ENCODE measurements at regions not wholly inside any gene's neighbourhood (a gene's known extent, or its start where the extent isn't known, plus 50 kb on each side); places are given as distances from the start of the nearest gene placed in this dataset.
"Not testable (repeated sequence)": the region's sequence is repeated elsewhere in the genome, so short reads cannot be mapped to it uniquely, and the experiment has no call there.

DNA sequence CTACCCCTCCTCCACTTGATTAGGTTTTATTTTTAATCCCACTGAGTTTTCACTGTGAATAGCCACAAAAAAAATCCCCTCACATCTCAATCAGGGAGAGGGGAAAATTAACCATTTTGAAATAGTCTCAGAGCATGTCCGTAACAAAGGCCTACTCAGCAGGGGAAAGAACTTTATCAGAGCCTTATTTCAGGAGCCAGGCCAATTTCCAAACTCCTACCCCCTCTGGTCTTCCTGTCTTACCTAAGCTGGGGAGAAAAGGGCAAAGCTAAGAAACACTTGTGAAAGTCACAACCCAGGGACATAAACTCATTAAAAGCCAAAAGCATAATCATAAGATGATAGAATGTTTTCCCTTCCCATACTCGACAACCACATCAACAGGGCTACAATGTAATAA is 260.3 kb upstream of the DIO3 start:
- no peak for DNase-seq

DNA sequence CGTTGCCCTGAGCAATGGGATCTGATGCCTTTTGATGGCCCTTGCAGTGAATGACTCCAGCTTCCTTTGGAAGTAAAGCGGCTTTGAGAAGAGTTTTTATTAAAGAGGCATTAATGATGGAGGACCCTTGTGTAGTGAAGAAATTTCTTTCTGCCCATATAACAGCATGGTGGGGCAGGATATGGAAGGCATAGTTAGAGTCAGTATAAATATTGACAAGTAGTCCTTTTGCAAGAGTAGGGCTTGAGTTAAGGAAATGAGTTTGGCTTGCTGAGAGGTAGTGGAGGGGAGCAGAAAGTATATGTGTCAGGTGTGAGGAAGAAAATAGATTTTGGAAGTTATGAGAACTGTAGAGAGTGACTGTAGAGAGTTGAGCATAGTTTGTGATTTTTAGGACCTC is 254.1 kb upstream of the DIO3 start:
- not testable (repeated sequence) for DNase-seq

DNA sequence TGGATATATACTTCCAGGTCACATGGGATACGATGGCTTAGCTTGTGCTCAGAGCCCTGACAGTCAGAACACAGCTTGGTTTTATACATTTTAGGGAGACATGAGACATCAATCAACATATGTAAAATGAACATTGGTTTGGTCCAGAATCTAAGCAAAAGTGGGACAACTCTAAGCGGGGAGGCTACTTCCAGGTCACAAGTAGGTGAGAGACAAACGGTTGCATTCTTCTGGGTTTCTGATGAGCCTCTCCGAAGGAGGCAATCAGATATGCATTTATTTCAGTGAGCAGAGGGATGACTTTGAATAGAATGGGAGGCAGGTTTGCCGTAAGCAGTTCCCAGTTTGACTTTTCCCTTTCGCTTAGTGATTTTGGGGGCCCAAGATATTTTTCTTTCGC is 250.1 kb upstream of the DIO3 start:
- DNase-seq: not testable (repeated sequence)

GRCh38 chr14:101313268-101313667 is 248.0 kb upstream of the DIO3 start:
- DNase-seq: no peak

DNA sequence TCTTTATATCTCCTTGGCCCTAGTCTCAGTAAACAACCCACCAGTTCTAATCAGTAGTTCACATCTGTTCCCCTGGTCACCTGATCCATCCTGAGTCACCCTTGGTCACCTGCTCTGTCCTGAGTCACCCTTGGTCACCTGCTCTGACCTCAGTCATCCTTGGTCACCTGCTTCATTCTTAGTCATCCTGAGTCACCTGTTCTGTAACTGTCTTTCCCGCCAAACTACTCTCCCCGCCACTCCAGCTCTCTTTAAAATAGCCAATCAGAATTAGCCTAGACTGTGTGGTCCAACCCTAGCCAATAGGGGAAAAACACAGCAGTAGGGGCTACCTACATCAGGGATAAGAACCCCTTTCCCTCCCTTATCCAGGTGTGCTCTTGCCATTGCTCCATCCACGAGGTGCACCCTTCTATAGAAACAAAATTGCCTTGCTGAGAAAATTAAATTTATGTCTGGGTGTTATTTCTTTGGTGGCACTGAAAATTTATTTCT is 245.4 kb upstream of the DIO3 start:
- DNase-seq: no peak

GRCh38 chr14:101318271-101318670 is 243.0 kb upstream of the DIO3 start:
- DNase-seq: no peak

DNA sequence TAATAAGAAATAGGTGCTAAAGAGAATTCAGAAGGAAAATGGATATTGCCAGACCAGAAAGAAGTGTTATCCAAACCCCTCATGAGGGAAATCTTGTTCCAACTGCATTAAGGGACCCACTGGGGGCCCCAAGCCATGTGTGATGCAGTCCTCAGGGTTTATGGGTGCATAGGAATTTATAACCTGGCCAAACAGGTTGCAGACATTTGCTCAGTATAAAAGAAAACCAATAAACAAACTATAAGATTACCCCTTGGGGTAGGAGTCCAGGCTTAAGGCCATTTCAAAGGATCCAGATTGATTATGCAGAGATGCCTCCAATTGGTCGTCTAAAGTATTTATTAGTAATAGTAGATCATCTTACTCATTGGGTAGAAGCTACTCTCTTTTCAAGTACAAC is 240.9 kb upstream of the DIO3 start:
- DNase-seq: no peak

DNA sequence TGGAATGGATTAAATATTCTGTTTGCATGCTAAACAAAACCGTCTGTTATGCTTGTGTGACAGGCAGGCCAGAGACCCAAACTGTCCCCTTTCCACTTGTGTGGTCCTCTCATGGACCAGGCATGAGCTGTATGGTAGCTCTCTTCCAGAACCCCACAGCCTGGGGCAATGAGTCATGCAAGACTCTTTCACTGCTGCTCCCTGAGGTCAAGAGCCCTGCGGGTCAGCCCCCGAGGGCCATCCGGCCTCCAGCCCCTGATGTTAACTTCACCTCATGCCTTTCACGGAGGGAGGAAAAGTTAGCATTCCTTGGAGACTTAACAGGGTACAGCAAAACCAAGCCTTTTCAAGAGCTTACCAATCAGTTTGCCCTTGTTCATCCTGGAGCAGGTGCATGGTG is 239.1 kb upstream of the DIO3 start:
- no peak for DNase-seq

- DNase-seq: no peak
These were observed 238.2 kb upstream of the DIO3 start for GRCh38 chr14:101323111-101323510.

DNA sequence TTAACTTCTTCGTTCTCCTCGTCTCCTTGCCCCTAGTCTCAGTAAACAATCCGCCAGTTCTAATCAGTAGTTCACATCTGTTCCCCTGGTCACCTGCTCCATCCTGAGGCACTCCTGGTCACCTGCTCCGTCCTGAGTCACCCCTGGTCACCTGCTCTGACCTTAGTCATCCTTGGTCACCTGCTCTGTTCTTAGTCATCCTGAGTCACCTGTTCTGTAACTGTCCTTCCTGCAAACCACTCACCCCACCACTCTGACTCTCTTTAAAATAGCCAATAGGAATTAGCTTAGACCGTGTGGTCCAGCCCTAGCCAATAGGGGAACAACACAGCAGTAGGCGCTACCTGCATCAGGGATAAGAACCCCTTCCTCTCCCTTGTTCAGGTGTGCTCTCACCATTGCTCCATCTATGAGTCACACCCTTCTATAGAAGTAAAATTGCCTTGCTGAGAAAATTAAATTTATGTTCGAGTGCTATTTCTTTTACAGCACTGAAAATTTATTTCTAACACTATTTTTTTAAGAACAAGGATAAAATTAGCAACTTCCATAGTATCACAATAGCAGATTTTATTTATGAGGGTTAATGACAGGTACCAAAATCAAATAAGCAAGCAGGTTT is 237.6 kb upstream of the DIO3 start:
- DNase-seq: not testable (repeated sequence)

DNA sequence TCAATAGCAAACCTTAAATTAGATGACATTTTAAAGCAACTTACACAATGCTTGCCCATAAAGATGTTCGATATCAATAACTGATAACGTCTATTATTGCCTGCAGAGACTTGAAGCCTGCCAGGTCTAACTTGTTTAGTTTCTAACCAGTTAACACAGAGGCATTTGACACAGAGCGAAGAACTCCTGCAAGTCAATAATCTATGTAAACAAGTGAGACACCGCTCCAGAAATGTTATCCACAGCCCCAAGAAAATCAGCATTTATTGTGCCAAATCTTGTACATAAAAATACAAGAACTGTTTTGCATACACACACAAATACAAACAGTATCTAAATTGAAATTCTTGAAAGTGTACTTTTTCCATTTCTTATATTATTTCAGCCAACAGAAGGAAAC is 236.0 kb upstream of the DIO3 start:
- no peak for DNase-seq

- no peak for DNase-seq
These were observed 232.8 kb upstream of the DIO3 start for GRCh38 chr14:101328412-101329028.

DNA sequence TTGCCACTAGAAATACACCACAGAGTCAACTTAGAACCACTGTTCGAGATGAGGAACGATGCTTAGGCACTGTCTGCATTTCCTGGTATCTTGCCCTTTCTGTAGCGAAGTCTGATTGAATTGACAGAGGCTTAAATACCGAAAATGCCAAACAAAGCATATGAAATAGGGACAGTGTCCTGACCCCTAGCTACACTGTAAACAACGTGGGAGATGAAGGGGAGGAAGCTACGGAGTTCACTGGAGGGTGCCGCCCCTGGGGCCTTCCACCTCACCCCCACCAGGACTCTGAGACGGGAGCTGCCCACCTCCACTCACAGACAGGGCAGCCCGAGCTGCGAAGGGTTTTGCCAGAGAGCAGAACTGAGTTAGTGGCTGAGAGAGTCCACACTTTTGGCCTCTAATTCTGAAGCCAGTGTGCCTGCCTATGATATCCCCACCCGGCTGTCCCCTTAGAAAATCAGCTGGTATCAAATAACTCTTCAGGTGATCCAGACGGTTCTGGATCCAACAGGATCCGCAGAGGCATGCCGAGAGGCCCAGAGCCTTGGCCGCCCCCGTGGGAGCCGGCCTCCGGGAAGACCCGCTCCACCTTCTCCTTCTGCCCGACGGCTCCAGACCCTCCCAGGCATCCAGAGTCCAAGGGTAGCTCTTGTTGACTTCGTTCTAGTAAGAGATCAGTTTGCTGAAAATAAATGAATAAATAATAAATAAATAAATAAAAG is 230.7 kb upstream of the DIO3 start:
- DNase-seq: no peak

DNA sequence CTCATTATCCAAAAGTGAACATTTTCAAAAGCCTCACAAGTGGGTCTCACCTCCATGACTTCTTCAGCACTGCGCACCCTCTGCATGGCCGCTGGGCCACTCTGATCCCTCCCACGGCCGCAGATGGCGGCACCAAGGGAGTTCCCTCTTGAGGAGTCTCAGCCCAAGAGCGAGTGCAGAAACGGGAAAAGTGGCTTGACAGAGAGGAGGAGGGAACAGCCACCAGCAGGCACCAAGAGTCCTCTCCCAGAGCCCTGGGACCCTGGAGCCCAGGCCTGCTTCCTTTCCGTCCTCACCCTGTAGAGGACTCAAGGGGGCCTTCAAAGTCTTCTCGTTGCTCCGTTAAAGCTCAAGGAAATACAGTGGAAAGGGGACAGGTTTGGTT is 230.2 kb upstream of the DIO3 start:
- no peak for DNase-seq

- no peak for DNase-seq
These were observed 229.6 kb upstream of the DIO3 start for GRCh38 chr14:101331661-101332169.

GRCh38 chr14:101332281-101332680 is 229.0 kb upstream of the DIO3 start:
- no peak for DNase-seq

DNA sequence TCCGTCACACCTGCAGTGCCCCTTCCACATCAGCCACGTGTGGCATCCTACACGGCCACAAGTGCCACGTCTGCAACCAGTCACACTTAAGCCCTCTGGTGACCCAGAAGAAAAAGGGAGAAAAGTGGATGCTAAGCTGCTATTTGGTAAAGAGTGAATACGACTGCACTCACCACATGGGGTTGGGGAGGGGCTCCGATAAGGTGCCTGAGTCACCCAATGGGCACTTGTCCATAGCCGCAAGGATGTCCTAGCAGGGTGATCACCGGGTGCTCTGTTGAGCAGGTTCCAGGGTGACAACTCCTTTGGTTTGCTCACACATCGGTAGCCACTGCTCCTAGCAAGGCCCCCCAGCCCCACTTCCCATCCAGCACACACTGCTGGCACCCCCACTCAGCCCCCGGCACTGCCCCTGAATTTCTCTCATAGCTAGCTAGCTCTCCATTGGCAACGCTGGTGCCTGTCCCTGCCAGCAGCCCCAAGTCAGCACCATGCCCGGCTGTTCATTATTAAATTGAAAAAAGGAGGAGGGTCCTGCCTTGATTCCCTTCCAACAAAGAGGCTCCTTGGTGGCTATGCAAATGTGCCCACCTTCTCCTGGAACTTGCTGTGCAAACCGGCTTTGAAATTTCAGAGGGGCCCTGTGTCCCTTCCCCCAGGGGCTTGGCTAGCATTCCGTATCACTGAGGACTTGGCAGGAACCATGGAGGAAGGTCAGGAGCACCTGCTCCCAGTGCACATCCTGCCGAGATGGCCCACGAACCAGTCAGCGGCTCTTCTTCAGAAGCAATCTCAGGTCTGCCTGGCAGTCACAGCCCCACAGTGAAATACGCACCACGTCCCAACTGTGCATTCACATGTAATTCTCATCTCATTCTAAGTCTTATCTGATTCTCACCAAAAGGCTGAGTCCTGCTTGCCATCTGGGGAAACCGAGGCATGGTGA is 227.7 kb upstream of the DIO3 start:
- DNase-seq: no peak

DNA sequence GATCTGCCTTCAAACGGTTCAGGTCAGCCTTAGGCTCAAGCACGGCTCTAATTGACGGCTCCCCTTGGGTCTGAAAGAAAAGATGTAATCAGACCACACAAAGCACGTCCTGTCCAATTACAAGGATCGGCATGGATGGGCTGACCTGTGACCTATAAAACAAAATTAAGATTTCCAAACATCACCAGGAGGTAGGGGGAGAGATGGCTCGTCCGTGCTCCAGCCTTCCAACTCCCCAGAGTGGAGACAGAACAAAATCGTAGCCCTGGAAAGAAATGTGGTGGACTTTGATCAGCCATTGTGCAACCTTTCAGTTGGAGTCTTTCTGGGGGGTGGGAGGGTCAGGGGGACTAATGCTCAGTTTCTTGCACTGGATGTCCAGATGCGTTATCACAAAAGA is 226.6 kb upstream of the DIO3 start:
- no peak for DNase-seq

DNA sequence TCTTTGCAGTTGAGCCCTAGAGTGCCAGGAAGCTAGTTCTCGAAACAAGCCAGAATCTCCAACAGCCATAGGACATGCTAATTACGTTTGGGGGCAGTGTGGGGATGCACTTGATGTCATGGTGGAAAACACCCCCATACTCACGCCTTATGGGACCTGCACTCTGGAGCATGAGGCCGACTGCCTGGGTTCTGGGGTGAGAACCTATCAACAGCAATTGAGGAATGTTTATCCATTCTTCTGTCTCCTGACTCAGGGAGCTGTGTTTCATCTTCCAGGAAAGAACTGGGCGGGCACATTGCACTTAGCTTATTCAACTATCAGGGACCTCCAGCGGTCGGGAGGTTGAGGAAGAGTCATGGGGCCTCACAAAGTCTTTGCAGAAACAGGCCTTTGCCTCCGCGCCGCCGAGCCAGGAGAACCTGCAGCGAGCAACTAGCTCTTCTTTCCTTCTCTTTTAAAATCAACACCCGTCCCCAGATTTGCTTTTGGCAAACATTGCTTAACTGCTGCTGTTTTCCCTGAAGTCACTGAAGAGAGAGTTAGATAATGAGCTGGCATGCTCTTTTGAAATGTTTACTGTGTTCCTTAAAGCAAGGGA is 226.1 kb upstream of the DIO3 start:
- no peak for DNase-seq

DNA sequence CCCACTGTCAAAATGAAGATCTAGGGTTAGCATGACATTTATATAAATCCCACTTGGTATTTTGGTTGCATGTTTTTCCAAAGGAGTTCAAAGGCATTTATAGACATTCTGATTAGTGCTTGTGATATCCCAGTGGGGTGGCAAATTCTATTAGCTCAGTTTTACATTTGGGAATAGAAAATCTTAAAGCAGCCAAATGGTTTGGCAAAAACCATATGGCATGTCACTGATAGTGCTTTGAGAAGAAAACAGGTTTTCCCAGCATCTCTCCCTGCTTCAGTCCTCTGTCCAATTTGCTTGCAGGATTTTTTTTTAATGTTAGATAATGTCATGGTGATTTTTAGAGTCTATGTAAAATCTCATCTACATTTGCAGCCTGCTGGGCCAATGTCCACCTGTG is 225.1 kb upstream of the DIO3 start:
- DNase-seq: no peak

GRCh38 chr14:101337053-101337452 is 224.2 kb upstream of the DIO3 start:
- no peak for DNase-seq

DNA sequence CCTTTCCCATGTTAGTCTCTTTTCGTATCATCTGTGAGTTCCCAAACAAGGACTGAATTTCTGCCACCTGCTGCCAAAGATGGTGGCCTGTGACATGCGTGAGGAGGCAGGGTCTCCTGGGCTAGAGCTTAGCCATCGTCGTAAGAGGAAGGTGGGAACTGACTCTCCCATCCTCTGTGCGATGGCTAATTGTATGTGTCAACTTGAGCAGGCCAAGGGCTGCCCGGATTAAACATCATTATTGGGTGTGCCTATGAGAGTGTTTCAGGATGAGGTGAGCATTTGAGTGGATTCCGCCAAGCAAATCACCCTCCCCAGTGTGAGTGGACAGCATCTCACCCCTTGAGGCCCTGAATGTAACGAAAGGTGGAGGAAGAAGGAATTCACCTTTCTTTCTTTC is 220.7 kb upstream of the DIO3 start:
- DNase-seq: no peak

Data from NCI-H524 treated with DMSO at 0.1 percent for 48 hours (cell line).